Astrocyte (in vitro differentiated cells and primary cell): ENCODE measurements at regions not wholly inside any gene's neighbourhood (a gene's known extent, or its start where the extent isn't known, plus 50 kb on each side); places are given as distances from the start of the nearest gene placed in this dataset.

Source experiments
- EZH2 ChIP-seq: IDR thresholded peaks from 2 replicates; pipeline ENCODE4 v1.6.1; 2012; ENCODE audit warnings: mild to moderate bottlenecking, low read length, inconsistent platforms; ENCODE audit not compliant: insufficient read depth
- TF ChIP-seq, protein P1 (sequence below): IDR thresholded peaks from 2 replicates; pipeline ENCODE4 v1.5.1; 2011; ENCODE audit warnings: low read depth, mild to moderate bottlenecking, inconsistent platforms, low read length, moderate library complexity; ENCODE audit not compliant: insufficient read depth

DNA sequence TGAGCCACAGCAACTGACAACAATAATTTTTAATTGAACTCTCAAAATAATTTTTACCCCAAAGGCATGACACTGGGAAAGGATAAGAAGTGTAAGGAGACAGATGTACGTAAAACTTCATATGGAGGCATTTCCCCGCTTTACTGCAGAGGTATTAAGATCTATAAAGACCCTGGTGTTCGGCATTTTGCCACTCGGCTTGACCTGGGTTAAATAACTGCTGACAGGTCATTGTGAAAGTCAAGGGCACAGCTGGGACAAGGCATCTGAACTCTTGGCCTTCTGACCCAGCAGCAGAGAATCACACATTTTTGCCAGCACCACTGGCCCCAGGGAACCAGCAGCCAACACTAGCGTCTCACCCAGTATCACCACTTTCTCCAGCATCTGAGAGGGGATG lies 372.1 kb downstream of the SOX9 start:
- TF ChIP-seq, protein P1, sequence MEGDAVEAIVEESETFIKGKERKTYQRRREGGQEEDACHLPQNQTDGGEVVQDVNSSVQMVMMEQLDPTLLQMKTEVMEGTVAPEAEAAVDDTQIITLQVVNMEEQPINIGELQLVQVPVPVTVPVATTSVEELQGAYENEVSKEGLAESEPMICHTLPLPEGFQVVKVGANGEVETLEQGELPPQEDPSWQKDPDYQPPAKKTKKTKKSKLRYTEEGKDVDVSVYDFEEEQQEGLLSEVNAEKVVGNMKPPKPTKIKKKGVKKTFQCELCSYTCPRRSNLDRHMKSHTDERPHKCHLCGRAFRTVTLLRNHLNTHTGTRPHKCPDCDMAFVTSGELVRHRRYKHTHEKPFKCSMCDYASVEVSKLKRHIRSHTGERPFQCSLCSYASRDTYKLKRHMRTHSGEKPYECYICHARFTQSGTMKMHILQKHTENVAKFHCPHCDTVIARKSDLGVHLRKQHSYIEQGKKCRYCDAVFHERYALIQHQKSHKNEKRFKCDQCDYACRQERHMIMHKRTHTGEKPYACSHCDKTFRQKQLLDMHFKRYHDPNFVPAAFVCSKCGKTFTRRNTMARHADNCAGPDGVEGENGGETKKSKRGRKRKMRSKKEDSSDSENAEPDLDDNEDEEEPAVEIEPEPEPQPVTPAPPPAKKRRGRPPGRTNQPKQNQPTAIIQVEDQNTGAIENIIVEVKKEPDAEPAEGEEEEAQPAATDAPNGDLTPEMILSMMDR, result no peak
- TF ChIP-seq EZH2, result no peak
